Endothelial cell of umbilical vein (primary cell): ENCODE measurements at regions not wholly inside any gene's neighbourhood (a gene's known extent, or its start where the extent isn't known, plus 50 kb on each side); places are given as distances from the start of the nearest gene placed in this dataset.

ENCODE experiments used
- BruUV-seq: library from RNA; stranded (reverse); fragments of 400-500 nt; replicated peaks from 2 replicates; lab custom pipeline; 2021; lab: Mats Ljungman, UMichigan
- CTCF ChIA-PET: fragments of 300-600, 350-600 bp; sonication (Branson Sonifier 250); formaldehyde crosslinking; loops from one replicate; lab custom pipeline; 2021; ENCODE audit warnings: antibody characterized with exemption, inconsistent platforms; lab: Charles Lee
- POLR2A ChIA-PET: fragments of 300-600, 350-600 bp; sonication (Branson Sonifier 250); formaldehyde crosslinking; loops from one replicate; lab custom pipeline; 2021; ENCODE audit warnings: antibody characterized with exemption, inconsistent platforms; lab: Charles Lee
- DNase-seq: peaks from one replicate; pipeline ENCODE4 v3.0.0-alpha.2; 2011; ENCODE audit warnings: low read depth, low spot score
- FAIRE-seq: peaks from 2 replicates; lab custom pipeline; 2011; peaks lifted over from hg19 to GRCh38; lab: Jason Lieb, UNC
- H2AFZ ChIP-seq: 2 replicates; pipeline ENCODE4 v1.6.0; 2012; ENCODE audit warnings: low read depth, low read length, control low read depth, inconsistent platforms
- H3K27ac ChIP-seq: 2 replicates; pipeline ENCODE4 v1.5.1; 2011; ENCODE audit warnings: low read depth, mild to moderate bottlenecking, control low read depth, low read length, moderate library complexity; ENCODE audit not compliant: insufficient read depth
- H3K27me3 ChIP-seq, 2 experiments: 2 replicates each; pipeline versions ENCODE4 v1.6.0 to v1.6.1; 2011; ENCODE audit warnings: low read length in 2 of 2, mixed read lengths in 1 of 2; ENCODE audit not compliant: control insufficient read depth in 2 of 2, insufficient read depth in 2 of 2
- H3K36me3 ChIP-seq, 2 experiments: 2 replicates in 1 of 2; 3 replicates in 1 of 2; pipeline ENCODE4 v1.5.1; 2011; ENCODE audit warnings: low read length in 2 of 2, mild to moderate bottlenecking in 1 of 2, moderate library complexity in 1 of 2; ENCODE audit not compliant: control insufficient read depth in 2 of 2, insufficient read depth in 2 of 2; ENCODE audit errors: extremely low read depth in 1 of 2
- H3K4me1 ChIP-seq: 3 replicates; pipeline ENCODE4 v1.5.1; 2011; ENCODE audit warnings: mild to moderate bottlenecking, low read length; ENCODE audit not compliant: control insufficient read depth, insufficient read depth; ENCODE audit errors: extremely low read depth
- H3K4me2 ChIP-seq: 2 replicates; pipeline ENCODE4 v1.6.1; 2011; ENCODE audit warnings: low read length, control low read depth, mixed read lengths; ENCODE audit not compliant: insufficient read depth
- H3K4me3 ChIP-seq, 3 experiments: fragments of 200-600 bp in 1 of 3; sonication (generic), shearing (Covaris generic) in 1 of 3; replicated peaks in 1 of 3; 2 replicates each; pipeline ENCODE4 v1.5.1; 2011 to 2016; ENCODE audit warnings: control low read depth in 3 of 3, low read length in 3 of 3, mild to moderate bottlenecking in 2 of 3, inconsistent platforms in 1 of 3, low read depth in 1 of 3, moderate library complexity in 1 of 3; ENCODE audit not compliant: insufficient read depth in 1 of 3
- H3K79me2 ChIP-seq: 2 replicates; pipeline ENCODE4 v1.6.0; 2012; ENCODE audit warnings: low read length, inconsistent platforms; ENCODE audit not compliant: control insufficient read depth, insufficient read depth
- H3K9ac ChIP-seq: replicated peaks from 2 replicates; pipeline ENCODE3; 2011; ENCODE audit warnings: low read length, control low read depth; ENCODE audit not compliant: insufficient read depth; ENCODE audit errors: extremely low read depth
- H3K9me1 ChIP-seq: replicated peaks from 3 replicates; pipeline ENCODE4 v1.6.0; 2011; ENCODE audit warnings: mild to moderate bottlenecking, low read length; ENCODE audit not compliant: control insufficient read depth, insufficient read depth; ENCODE audit errors: extremely low read depth
- H3K9me3 ChIP-seq: replicated peaks from 2 replicates; pipeline ENCODE4 v1.5.1; 2012; ENCODE audit warnings: low read length, inconsistent platforms; ENCODE audit not compliant: control insufficient read depth, insufficient read depth
- H4K20me1 ChIP-seq: replicated peaks from 2 replicates; pipeline ENCODE3; 2011; ENCODE audit warnings: mild to moderate bottlenecking, low read length; ENCODE audit not compliant: control insufficient read depth, insufficient read depth; ENCODE audit errors: extremely low read depth
- CTCF ChIP-seq, 2 donors: IDR thresholded peaks; 1 replicate in 1 of 2; 2 replicates in 1 of 2; pipeline ENCODE4 v1.5.1; 2011; ENCODE audit warnings: low read length in 2 of 2, mild to moderate bottlenecking in 2 of 2, moderate library complexity in 2 of 2, control low read depth in 1 of 2, inconsistent platforms in 1 of 2, low read depth in 1 of 2; ENCODE audit not compliant: insufficient read depth in 1 of 2; ENCODE audit errors: extremely low read depth in 1 of 2
- FOS ChIP-seq: IDR thresholded peaks from 2 replicates; pipeline ENCODE4 v1.6.1; 2011; ENCODE audit warnings: mild to moderate bottlenecking, low read length, moderate library complexity, borderline replicate concordance; ENCODE audit not compliant: insufficient read depth
- JUN ChIP-seq: IDR thresholded peaks from 2 replicates; pipeline ENCODE4 v1.6.1; 2011; ENCODE audit warnings: borderline replicate concordance, low read depth; ENCODE audit not compliant: insufficient read length, insufficient read depth
- MYC ChIP-seq: IDR thresholded peaks from one replicate; pipeline ENCODE4 v1.6.1; 2011; ENCODE audit warnings: mild to moderate bottlenecking, low read depth, low read length
- POLR2A ChIP-seq: IDR thresholded peaks from 2 replicates; pipeline ENCODE4 v1.6.1; 2012; ENCODE audit warnings: low read depth, mild to moderate bottlenecking, control low read depth, low read length
- POLR2AphosphoS5 ChIP-seq: IDR thresholded peaks from 2 replicates; pipeline ENCODE4 v1.6.1; 2012; ENCODE audit warnings: low read depth, mild to moderate bottlenecking, control low read depth, low read length, moderate library complexity; ENCODE audit not compliant: insufficient read depth
- dilution Hi-C: fragments of 300-500 bp; cut with MboI; formaldehyde crosslinking; loops from one replicate; pipeline ENCODE4 v1.15.0; 2019; ENCODE audit warnings: low sequenced_read_pairs; ENCODE audit not compliant: extremely low pct_ligation_motif_present
- intact Hi-C: fragments of 100-400 bp; cut with micrococcal nuclease; formaldehyde crosslinking; loops from one replicate; pipeline ENCODE4 v1.10.0; 2022

- no peaks in the 10 kb centered on the region for H3K9me1 ChIP-seq
- no TSS peak for BruUV-seq
- H3K4me2 ChIP-seq = no peak overlapping the region
- no peak overlapping the region for H3K4me3 ChIP-seq
- ChIA-PET POLR2A (no interaction called here), CTCF (no interaction called here)
- dilution Hi-C loops = no loop called here
- DNase-seq = no peak
- no peak for TF ChIP-seq MYC
- TF ChIP-seq POLR2AphosphoS5 = no peak
- no peak for TF ChIP-seq POLR2A
- TF ChIP-seq JUN = no peak
- no peak for TF ChIP-seq CTCF (IDR thresholded peaks at IDR 0.05; ENCODE audit: extremely low read depth in 1 of 2, insufficient read depth in 1 of 2, low read depth in 1 of 2, low read length in 2 of 2)
- no peak overlapping the region for H3K9ac ChIP-seq
- no peak overlapping the region for H2AFZ ChIP-seq
- no peaks in the 10 kb centered on the region for H4K20me1 ChIP-seq
- no peaks in the 10 kb centered on the region for H3K9me3 ChIP-seq
- intact Hi-C loops = no loop called here
- no peak overlapping the region for H3K27ac ChIP-seq
- no peaks in the 10 kb centered on the region for H3K36me3 ChIP-seq
- H3K79me2 ChIP-seq = no peaks in the 10 kb centered on the region
- no peak for FAIRE-seq
- H3K4me1 ChIP-seq = no peaks in the 10 kb centered on the region
- no peaks in the 10 kb centered on the region for H3K27me3 ChIP-seq
Measured at GRCh38 chr7:96836456-96836855, 126.8 kb upstream of the SEM1 start.

GRCh38 chr7:96837593-96837992 is 127.9 kb upstream of the SEM1 start:
- no peak for FAIRE-seq
- Histone ChIP-seq H3K9ac (no peak overlapping the region), H3K4me1 (no peaks in the 10 kb centered on the region), H3K36me3 (no peaks in the 10 kb centered on the region), H3K4me2 (no peak overlapping the region), H3K27ac (no peak overlapping the region), H3K4me3 (no peak overlapping the region), H3K9me3 (no peaks in the 10 kb centered on the region), H2AFZ (no peak overlapping the region), H3K27me3 (no peaks in the 10 kb centered on the region), H4K20me1 (no peaks in the 10 kb centered on the region), H3K79me2 (no peaks in the 10 kb centered on the region), H3K9me1 (no peaks in the 10 kb centered on the region)
- no peak for TF ChIP-seq FOS
- TF ChIP-seq JUN = no peak
- no peak for TF ChIP-seq POLR2AphosphoS5
- dilution Hi-C loops (no loop called here), intact Hi-C loops (no loop called here)
- BruUV-seq = no TSS peak
- DNase-seq = no peak
- ChIA-PET POLR2A (no interaction called here), CTCF (no interaction called here)
